ENCODE measurements at regions not wholly inside any gene's neighbourhood (a gene's known extent, or its start where the extent isn't known, plus 50 kb on each side); places are given as distances from the start of the nearest gene placed in this dataset.
"Not testable (repeated sequence)": the region's sequence is repeated elsewhere in the genome, so short reads cannot be mapped to it uniquely, and the experiment has no call there.

GRCh38 chr2:126244937-126245336, 411.0 kb upstream of the GYPC start:
- DNase-seq, result peak; percentile 82

DNA sequence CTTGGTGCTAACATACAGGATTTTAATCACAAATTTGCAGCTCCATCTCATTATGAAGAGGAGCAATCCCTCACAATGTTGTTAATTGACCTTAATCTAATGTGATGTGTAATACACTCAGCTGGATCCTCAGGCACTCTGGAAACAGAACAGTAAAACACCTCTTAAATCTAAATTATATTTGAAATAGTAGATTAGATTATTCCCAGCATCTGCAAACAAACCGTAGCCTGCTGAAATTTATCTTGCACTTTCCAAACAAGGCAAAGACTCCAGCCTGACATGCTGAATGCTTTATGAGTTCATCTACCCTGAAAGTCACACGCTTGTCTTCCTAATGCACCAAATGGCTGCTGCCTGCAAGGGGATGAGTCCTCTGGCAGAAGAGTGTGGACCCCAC, 402.3 kb upstream of the GYPC start:
- peak; percentile 28 for DNase-seq

GRCh38 chr2:126264625-126265024, 391.3 kb upstream of the GYPC start:
- no peak for DNase-seq

DNA sequence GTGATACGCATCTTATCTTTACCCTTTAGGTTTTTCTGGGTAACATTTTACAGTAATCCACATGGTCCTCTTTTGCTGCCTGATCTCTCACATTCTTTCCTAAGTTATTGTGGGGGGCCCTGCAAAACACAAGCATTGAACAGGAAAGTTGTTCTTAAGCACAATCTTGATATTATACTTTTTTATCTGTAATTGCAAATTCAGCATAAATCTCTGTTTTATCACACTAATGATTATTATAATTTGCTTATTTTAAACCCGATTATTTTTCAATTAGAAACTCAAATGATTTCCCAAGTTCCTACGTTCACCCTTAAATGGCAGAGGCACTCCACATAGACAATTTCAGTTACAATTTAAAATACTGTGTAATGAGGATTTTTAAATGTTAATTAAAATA, 386.0 kb upstream of the GYPC start:
- DNase-seq, result no peak

DNA sequence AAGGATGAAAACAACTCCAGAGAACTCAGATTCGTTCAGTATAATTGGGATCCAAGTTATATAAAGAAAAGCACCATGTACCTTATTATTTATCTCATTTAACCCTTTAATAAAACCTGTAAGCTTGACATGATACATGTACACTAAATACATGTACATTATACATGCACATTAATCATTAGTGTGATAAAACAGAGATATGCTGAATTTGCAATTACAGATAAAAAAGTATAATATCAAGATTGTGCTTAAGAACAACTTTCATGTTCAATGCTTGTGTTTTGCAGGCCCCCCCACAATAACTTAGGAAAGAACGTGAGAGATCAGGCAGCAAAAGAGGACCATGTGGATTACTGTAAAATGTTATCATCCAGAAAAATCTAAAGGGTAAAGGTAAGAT, 385.4 kb upstream of the GYPC start:
- no peak for DNase-seq

DNA sequence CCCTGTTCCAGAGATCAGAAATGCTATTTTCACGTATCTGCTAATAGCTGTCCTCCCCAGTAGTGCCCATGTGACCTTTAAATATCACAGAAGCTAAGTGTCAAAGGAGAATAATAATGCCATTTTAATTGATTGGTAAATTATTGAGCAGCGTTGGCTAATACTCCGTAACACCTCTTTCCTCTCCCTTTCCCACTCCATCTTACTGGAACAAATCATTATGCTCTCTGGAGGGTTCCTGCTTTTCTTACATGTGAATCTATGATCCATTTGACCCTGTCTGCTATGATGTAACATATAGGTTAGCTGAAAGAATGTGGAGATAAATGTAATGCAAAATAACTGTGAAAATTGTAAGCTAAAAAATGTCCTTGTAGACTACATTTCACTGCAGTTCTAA, 383.6 kb upstream of the GYPC start:
- DNase-seq, result no peak

GRCh38 chr2:126275098-126275497, 380.9 kb upstream of the GYPC start:
- DNase-seq, result no peak

DNA sequence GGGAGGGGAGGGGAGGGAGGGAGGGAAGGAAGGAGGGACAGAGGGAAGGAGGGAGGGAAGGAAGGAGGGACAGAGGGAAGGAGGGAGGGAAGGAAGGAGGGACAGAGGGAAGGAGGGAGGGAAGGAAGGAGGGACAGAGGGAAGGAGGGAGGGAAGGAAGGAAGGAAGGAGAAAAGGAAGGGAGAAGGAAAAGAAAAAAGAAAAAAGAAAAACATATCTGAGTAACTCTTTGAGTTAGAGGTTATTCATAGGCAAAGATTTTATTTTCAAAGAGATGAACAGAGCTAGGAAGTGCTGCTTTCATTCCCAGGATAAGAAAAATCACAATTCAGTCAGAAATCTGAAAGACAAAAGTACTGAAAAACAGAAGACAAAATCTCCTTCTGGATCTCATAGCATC, 379.7 kb upstream of the GYPC start:
- DNase-seq, result not testable (repeated sequence)

- DNase-seq, result no peak
Observed at GRCh38 chr2:126288362-126288761, 367.6 kb upstream of the GYPC start.

GRCh38 chr2:126293962-126294361, 362.0 kb upstream of the GYPC start:
- not testable (repeated sequence) for DNase-seq

- DNase-seq, result no peak
Observed at GRCh38 chr2:126299469-126299976, 356.4 kb upstream of the GYPC start.

- no peak for DNase-seq
Observed at GRCh38 chr2:126300348-126300747, 355.6 kb upstream of the GYPC start.

DNA sequence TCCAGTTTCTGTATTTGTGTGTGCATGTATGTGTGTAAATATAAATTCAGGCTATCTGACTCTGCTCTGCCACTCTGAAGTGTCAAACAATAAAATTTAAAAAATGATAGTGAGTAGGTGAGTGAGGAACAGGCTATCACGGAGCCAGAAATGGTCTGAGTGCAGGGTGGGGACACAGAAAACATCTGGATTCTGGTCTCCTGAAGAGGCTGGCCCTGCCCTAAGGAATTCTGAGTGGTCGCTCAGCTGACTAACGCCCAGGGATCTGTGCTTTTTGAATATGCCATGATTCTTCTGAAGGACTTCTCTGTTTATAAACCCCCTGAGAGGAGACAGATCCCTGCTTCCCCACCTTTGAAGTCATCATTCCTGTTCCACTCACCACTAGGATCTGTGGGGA, 353.9 kb upstream of the GYPC start:
- no peak for DNase-seq

GRCh38 chr2:126303113-126303512, 352.8 kb upstream of the GYPC start:
- DNase-seq, result peak; percentile 66

DNA sequence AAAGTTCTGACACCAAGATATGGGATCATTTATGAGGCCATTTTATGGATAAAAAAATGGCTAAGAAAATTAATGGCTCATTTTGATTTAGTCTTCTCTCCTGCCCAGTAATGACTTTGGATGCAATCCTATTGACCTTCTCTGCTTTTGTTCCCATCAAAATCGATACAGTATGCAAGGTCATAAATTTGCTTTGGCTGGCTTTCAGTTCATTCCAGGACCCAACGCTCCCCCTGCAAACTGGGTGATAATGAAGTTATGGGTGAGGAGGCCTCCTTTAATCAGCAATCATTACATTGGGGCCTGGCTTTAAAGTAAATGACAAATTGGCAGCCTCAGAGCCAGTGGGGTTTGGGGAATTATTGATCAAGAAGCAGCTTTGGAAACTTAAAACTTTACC, 351.8 kb upstream of the GYPC start:
- DNase-seq, result no peak

- DNase-seq, result no peak
Observed at GRCh38 chr2:126306539-126306938, 349.4 kb upstream of the GYPC start.

DNA sequence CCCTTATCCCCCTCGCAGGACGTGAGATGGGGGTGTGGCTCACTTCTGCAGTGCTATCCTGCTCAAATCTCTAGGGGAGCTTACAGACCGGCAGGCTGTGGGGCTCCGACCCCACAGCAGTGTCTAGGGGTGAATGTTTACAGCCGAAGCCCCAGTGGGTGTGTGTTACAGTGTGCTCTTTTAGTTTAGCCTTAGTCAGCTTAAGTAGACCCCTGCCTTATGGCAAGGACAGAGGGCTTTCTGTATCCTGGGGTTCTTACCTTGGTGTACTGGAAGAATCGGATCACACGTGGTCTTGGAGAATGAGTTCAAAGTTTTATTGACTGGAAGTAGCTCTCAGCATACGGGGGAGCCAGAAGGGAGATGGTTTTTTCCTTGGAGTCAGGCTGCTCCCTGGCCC, 348.2 kb upstream of the GYPC start:
- no peak for DNase-seq

GRCh38 chr2:126309185-126309584, 346.8 kb upstream of the GYPC start:
- DNase-seq, result no peak

DNA sequence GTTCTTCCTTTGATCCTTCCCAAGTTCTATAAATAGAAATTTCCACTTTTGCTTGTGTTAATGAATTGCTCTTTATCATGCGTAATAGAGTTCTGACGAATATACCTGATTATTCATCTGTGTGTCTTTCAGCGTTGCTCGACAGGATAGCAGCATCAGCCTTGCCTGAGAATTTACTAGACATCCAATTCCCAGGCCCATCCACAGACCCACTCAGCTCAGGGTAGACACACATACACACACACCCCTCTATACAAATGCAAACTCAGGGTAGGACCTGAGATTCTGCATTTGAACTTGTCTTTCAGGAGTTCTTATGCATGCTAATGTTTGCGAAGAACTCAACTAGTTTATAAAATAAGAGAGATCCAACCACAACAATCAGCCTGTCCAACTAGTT, 343.4 kb upstream of the GYPC start:
- no peak for DNase-seq

DNA sequence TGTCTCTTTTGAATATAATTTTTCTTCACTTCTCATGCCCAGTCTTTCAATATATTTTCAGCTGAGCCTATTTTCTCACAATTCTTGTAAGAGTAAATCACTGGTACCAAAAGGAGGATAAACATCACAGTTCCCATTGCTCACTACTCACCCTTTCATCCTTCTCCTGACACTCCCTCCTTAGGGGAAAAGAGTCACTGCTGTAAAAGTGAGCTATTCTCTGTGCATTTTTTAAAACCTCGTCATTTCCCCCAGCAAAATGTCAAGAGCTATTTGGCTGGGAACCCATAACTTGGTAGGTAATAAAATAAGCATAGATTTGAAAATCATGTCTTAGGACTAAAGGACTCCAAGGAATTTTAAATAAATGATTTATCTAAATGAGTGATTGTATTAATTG, 340.1 kb upstream of the GYPC start:
- no peak for DNase-seq

GRCh38 chr2:126317790-126318431, 338.0 kb upstream of the GYPC start:
- no peak for DNase-seq

DNA sequence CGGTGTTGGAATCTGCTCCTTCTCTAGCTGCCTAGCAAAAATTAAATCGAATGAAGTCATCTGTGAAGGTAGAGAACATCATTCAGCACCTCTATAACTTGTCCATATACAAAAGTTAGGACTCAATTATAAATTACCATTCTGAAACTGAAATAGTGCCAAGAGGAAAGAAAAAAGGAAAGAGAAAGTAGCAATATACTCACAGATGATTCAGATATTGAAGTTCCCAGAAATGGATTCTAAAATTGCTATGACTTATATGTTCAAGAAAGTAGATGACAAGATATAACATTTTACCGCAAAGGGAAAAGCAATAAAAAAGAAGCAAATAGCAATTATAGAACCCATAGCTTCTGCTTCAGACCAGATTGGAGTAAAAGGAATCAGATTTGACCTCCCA, 333.6 kb upstream of the GYPC start:
- no peak for DNase-seq

DNA sequence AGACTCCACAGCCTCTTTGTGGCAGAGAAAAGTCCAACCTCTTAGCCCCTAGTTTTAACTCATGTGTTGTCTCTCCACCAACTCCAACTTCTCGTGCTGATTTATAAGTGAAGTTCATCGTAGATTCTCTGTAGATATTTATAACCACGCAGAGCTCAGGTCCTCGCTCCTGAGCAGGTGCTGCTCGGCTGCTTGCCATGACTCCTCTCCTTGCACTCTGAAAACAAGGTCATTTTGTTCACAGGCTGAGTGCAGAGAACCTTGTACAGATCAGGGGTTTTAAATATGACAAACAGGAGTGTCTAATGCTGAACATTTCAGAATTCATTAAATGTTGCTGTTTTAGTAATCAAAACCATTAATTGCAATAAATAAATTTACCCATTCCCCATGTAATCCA, 330.8 kb upstream of the GYPC start:
- no peak for DNase-seq

DNA sequence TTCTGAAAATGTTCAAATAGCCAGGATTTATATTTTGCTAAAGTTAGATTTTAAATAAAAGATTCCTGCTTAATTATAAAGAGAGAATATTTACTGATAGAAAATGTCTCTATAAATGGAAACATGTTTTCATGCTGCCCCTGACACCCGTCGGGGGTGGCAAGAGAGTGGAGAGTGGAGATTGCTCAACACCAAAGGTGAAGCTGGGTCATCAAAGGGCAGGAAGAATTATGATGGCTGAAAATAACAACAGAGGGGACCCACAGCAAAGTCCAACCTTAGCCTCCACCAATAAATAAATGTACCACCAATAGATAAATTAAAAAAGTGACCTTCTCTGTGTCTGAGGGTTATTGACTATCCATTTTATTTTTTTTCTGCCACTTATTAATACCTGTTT, 326.8 kb upstream of the GYPC start:
- no peak for DNase-seq

DNA sequence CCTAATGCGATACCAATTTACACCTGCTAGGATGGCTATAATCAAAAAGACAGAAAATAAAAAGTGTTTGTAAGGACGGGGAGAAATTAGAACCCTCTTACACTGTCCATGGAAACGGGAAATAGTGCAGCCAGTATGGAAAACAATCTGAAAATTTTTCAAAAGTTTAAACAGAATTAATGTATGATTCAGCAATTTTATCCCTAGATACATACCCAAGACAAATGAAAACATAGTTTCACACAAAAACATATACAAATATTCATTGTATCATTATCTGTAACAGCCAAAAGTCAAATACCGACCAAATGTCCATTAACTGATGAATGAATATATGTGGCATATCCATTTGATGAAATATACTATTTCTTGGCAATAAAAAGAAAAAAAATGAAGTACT, 313.5 kb upstream of the GYPC start:
- DNase-seq, result no peak

- no peak for DNase-seq
Observed at GRCh38 chr2:126343136-126343535, 312.8 kb upstream of the GYPC start.
